IMR-90 (cell line): ENCODE measurements at regions not wholly inside any gene's neighbourhood (a gene's known extent, or its start where the extent isn't known, plus 50 kb on each side); places are given as distances from the start of the nearest gene placed in this dataset.

Source experiments
- ATAC-seq: fragments of 200-7000 bp; cut with Tn5 transposase; 2 replicates; pipeline ENCODE4 v1.9.1; 2020; ENCODE audit warnings: low read depth, mild to moderate bottlenecking, moderate library complexity
- BruUV-seq: library from RNA; stranded (reverse); fragments of 400-500 nt; replicated peaks from 2 replicates; lab custom pipeline; 2021; lab: Mats Ljungman, UMichigan
- CTCF ChIA-PET: fragments of 300-600 bp; formaldehyde crosslinking; extraction: SDS; loops from one replicate; lab custom pipeline; 2021; ENCODE audit warnings: antibody characterized with exemption; lab: Yijun Ruan, JAX
- POLR2A ChIA-PET: fragments of 300-600 bp; sonication (Branson Sonifier 250); formaldehyde crosslinking; loops from one replicate; lab custom pipeline; 2022; ENCODE audit warnings: antibody characterized with exemption; ENCODE audit not compliant: unreplicated experiment; lab: Charles Lee
- DNase-seq: peaks from one replicate; pipeline ENCODE4 v3.0.0; 2013
- H2AFZ ChIP-seq: replicated peaks from 2 replicates; pipeline ENCODE3; 2013; ENCODE audit warnings: low read length, mild to moderate bottlenecking; ENCODE audit not compliant: poor library complexity
- H2AK5ac ChIP-seq: 2 replicates; pipeline ENCODE4 v1.6.1; 2013; ENCODE audit warnings: low read depth, low read length, inconsistent platforms
- H2AK9ac ChIP-seq: replicated peaks from 2 replicates; pipeline ENCODE3; 2013; ENCODE audit warnings: mild to moderate bottlenecking, low read depth, low read length, moderate library complexity; ENCODE audit not compliant: poor library complexity
- H2BK120ac ChIP-seq: 2 replicates; pipeline ENCODE4 v1.6.1; 2013; ENCODE audit warnings: low read depth, low read length, inconsistent platforms
- H2BK15ac ChIP-seq: 3 replicates; pipeline ENCODE4 v1.6.1; 2013; ENCODE audit warnings: low read depth, low read length, inconsistent platforms
- H2BK20ac ChIP-seq: 2 replicates; pipeline ENCODE4 v1.6.1; 2013; ENCODE audit warnings: low read depth, mild to moderate bottlenecking, inconsistent platforms, low read length, moderate library complexity
- H2BK5ac ChIP-seq: 2 replicates; pipeline ENCODE4 v1.6.1; 2013; ENCODE audit warnings: mild to moderate bottlenecking, low read depth, low read length, inconsistent platforms; ENCODE audit not compliant: poor library complexity, severe bottlenecking
- H3K14ac ChIP-seq: replicated peaks from 2 replicates; pipeline ENCODE4 v1.6.1; 2013; ENCODE audit warnings: low read depth, low read length, inconsistent platforms
- H3K18ac ChIP-seq: 2 replicates; pipeline ENCODE4 v1.6.1; 2013; ENCODE audit warnings: low read depth, low read length, control low read depth
- H3K23ac ChIP-seq: 2 replicates; pipeline ENCODE4 v1.6.1; 2013; ENCODE audit warnings: low read depth, low read length, inconsistent platforms
- H3K27ac ChIP-seq: 2 replicates; pipeline ENCODE4 v1.5.1; 2013; ENCODE audit warnings: mild to moderate bottlenecking, control low read depth, low read length; ENCODE audit not compliant: insufficient read depth
- H3K27me3 ChIP-seq: 2 replicates; pipeline ENCODE4 v1.6.1; 2013; ENCODE audit warnings: low read length; ENCODE audit not compliant: control insufficient read depth, insufficient read depth
- H3K36me3 ChIP-seq: 2 replicates; pipeline ENCODE4 v1.6.1; 2013; ENCODE audit warnings: low read length, mixed read lengths; ENCODE audit not compliant: control insufficient read depth, insufficient read depth
- H3K4ac ChIP-seq: 2 replicates; pipeline ENCODE4 v1.6.1; 2013; ENCODE audit warnings: low read depth, low read length, inconsistent platforms
- H3K4me1 ChIP-seq: 2 replicates; pipeline ENCODE4 v1.6.1; 2013; ENCODE audit warnings: low read length, mixed read lengths; ENCODE audit not compliant: control insufficient read depth, insufficient read depth
- H3K4me2 ChIP-seq: 2 replicates; pipeline ENCODE4 v1.6.1; 2013; ENCODE audit warnings: low read depth, mild to moderate bottlenecking, control low read depth, low read length, moderate library complexity
- H3K4me3 ChIP-seq: 2 replicates; pipeline ENCODE4 v1.5.1; 2013; ENCODE audit warnings: low read depth, mild to moderate bottlenecking, control low read depth, low read length, moderate library complexity; ENCODE audit not compliant: insufficient read depth
- H3K56ac ChIP-seq: 2 replicates; pipeline ENCODE4 v1.6.1; 2013; ENCODE audit warnings: low read length, inconsistent platforms; ENCODE audit not compliant: insufficient read depth; ENCODE audit errors: extremely low read depth
- H3K79me1 ChIP-seq, 2 experiments: 2 replicates each; pipeline ENCODE4 v1.6.1; 2013; ENCODE audit warnings: low read length in 2 of 2, inconsistent platforms in 1 of 2, low read depth in 1 of 2
- H3K9ac ChIP-seq: 2 replicates; pipeline ENCODE4 v1.6.1; 2013; ENCODE audit warnings: low read depth, low read length, control low read depth
- H3K9me1 ChIP-seq: 2 replicates; pipeline ENCODE4 v1.6.1; 2013; ENCODE audit warnings: low read length, inconsistent platforms; ENCODE audit not compliant: insufficient read depth
- H3K9me3 ChIP-seq: 2 replicates; pipeline ENCODE4 v1.6.1; 2013; ENCODE audit warnings: low read length; ENCODE audit not compliant: control insufficient read depth, insufficient read depth
- H4K20me1 ChIP-seq: 2 replicates; pipeline ENCODE4 v1.6.1; 2013; ENCODE audit warnings: low read length, inconsistent platforms; ENCODE audit not compliant: insufficient read depth
- H4K5ac ChIP-seq: 2 replicates; pipeline ENCODE4 v1.6.1; 2013; ENCODE audit warnings: mild to moderate bottlenecking, low read depth, low read length, control low read depth
- H4K8ac ChIP-seq, 2 experiments: 2 replicates each; pipeline ENCODE4 v1.6.1; 2013; ENCODE audit warnings: low read depth in 2 of 2, low read length in 2 of 2, control low read depth in 1 of 2, inconsistent platforms in 1 of 2
- H4K91ac ChIP-seq: 2 replicates; pipeline ENCODE4 v1.6.1; 2013; ENCODE audit warnings: low read depth, low read length, inconsistent platforms; ENCODE audit not compliant: insufficient read depth
- FOS ChIP-seq: fragments of 150-350 bp; IDR thresholded peaks from 2 replicates; pipeline ENCODE4 v1.6.1; 2016; ENCODE audit warnings: low read depth, low read length
- MXI1 ChIP-seq: IDR thresholded peaks from 2 replicates; pipeline ENCODE4 v1.6.1; 2012; ENCODE audit warnings: low read depth, mild to moderate bottlenecking, low read length, moderate library complexity, borderline replicate concordance
- WGBS, 2 experiments: methylation state at CpG; one replicate each; pipeline versions ENCODE4 v1.1.5 to v1.1.7; 2013; ENCODE audit warnings: missing lambda C conversion rate in 2 of 2; ENCODE audit not compliant: insufficient read length in 1 of 2; ENCODE audit errors: extremely low coverage in 2 of 2; 5-methylcytosine and 5-hydroxymethylcytosine counted together
- dilution Hi-C: fragments of 300-500 bp; cut with HindIII; formaldehyde crosslinking; loops from one replicate; pipeline ENCODE4 v1.14.3; 2018; ENCODE audit warnings: low sequenced_read_pairs; ENCODE audit not compliant: unreplicated experiment
- in situ Hi-C: fragments of 300-500 bp; cut with MboI; formaldehyde crosslinking; loops from 3 replicates; pipeline ENCODE4 v1.14.3; 2019; ENCODE audit warnings: low sequenced_read_pairs, inconsistent platforms, mixed read lengths
- intact Hi-C: fragments of 100-400 bp; cut with micrococcal nuclease; formaldehyde crosslinking; loops from 2 replicates; pipeline ENCODE4 v1.10.0; 2022

GRCh38 chr7:97337849-97338248, 220.4 kb downstream of the SDHAF3 start:
- Histone ChIP-seq H3K79me1 (no peaks in the 10 kb centered on the region), H2BK20ac (no peak overlapping the region), H2BK120ac (no peak overlapping the region), H2BK15ac (no peak overlapping the region), H4K5ac (no peak overlapping the region), H4K20me1 (no peaks in the 10 kb centered on the region), H3K4me2 (no peak overlapping the region), H3K14ac (no peak overlapping the region), H2AK9ac (no peak overlapping the region), H3K9ac (no peak overlapping the region), H3K9me3 (peaks cover 9% of the 10 kb centered on the region), H3K27ac (no peak overlapping the region), H2BK5ac (no peak overlapping the region), H3K4ac (no peak overlapping the region), H3K23ac (no peak overlapping the region), H4K8ac (no peak overlapping the region), H3K36me3 (no peaks in the 10 kb centered on the region), H3K4me3 (no peak overlapping the region), H2AK5ac (no peak overlapping the region), H3K9me1 (no peaks in the 10 kb centered on the region), H3K4me1 (no peaks in the 10 kb centered on the region), H4K91ac (no peak overlapping the region), H3K18ac (no peak overlapping the region), H2AFZ (no peak overlapping the region), H3K27me3 (no peaks in the 10 kb centered on the region), H3K56ac (no peak overlapping the region)
- DNase-seq = no peak
- dilution Hi-C loops (no loop called here), intact Hi-C loops (no loop called here), in situ Hi-C loops (no loop called here)
- CTCF ChIA-PET = no interaction called here
- POLR2A ChIA-PET = no interaction called here
- WGBS, 2 experiments = no CpG with 5 or more reads among the region's 3 CpGs
- TF ChIP-seq FOS (no peak), MXI1 (no peak)
- BruUV-seq = no TSS peak
- ATAC-seq = no peak
